Thyroid gland (tissue), 4 donors: ENCODE measurements at regions not wholly inside any gene's neighbourhood (a gene's known extent, or its start where the extent isn't known, plus 50 kb on each side); places are given as distances from the start of the nearest gene placed in this dataset.

ENCODE experiments used
- POLR2A ChIP-seq, 2 donors: fragments of 450-650 bp; IDR thresholded peaks; one replicate each; pipeline ENCODE4 v1.6.1; 2017; ENCODE audit warnings: antibody characterized with exemption in 2 of 2, mild to moderate bottlenecking in 2 of 2, moderate library complexity in 1 of 2
- TF ChIP-seq, protein P1 (sequence below), 6 experiments: fragments of 200-600 bp in 3 of 6; fragments of 450-650 bp in 3 of 6; sonication (generic) in 3 of 6; IDR thresholded peaks; one replicate each; pipeline ENCODE4 v1.5.1; 2016 to 2019; ENCODE audit warnings: antibody characterized with exemption in 6 of 6, mild to moderate bottlenecking in 2 of 6, inconsistent platforms in 1 of 6, moderate library complexity in 1 of 6

GRCh38 chr18:78021196-78021595 is 771.5 kb downstream of the GALR1 start:
- TF ChIP-seq, protein P1, sequence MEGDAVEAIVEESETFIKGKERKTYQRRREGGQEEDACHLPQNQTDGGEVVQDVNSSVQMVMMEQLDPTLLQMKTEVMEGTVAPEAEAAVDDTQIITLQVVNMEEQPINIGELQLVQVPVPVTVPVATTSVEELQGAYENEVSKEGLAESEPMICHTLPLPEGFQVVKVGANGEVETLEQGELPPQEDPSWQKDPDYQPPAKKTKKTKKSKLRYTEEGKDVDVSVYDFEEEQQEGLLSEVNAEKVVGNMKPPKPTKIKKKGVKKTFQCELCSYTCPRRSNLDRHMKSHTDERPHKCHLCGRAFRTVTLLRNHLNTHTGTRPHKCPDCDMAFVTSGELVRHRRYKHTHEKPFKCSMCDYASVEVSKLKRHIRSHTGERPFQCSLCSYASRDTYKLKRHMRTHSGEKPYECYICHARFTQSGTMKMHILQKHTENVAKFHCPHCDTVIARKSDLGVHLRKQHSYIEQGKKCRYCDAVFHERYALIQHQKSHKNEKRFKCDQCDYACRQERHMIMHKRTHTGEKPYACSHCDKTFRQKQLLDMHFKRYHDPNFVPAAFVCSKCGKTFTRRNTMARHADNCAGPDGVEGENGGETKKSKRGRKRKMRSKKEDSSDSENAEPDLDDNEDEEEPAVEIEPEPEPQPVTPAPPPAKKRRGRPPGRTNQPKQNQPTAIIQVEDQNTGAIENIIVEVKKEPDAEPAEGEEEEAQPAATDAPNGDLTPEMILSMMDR (IDR thresholded peaks at IDR 0.05): peak in 3 of 6 experiments; percentile 12 to 17 (median 13)
- TF ChIP-seq POLR2A (IDR thresholded peaks at IDR 0.05): no peak
